OCI-LY7 (cell line): ENCODE measurements at regions not wholly inside any gene's neighbourhood (a gene's known extent, or its start where the extent isn't known, plus 50 kb on each side); places are given as distances from the start of the nearest gene placed in this dataset.

Experiments
- BruUV-seq: library from RNA; stranded (reverse); fragments of 400-500 nt; replicated peaks from 2 replicates; lab custom pipeline; 2021; lab: Mats Ljungman, UMichigan
- CTCF ChIA-PET: fragments of 300-600 bp; sonication (Branson Sonifier 250); formaldehyde crosslinking; loops from one replicate; lab custom pipeline; 2022; ENCODE audit warnings: antibody characterized with exemption; ENCODE audit not compliant: unreplicated experiment; lab: Charles Lee
- POLR2A ChIA-PET: fragments of 300-600 bp; sonication (Branson Sonifier 250); formaldehyde crosslinking; loops from one replicate; lab custom pipeline; 2022; ENCODE audit warnings: antibody characterized with exemption; lab: Charles Lee
- DNase-seq: peaks from one replicate; pipeline ENCODE4 v3.0.0-alpha.2; 2015; ENCODE audit warnings: low spot score
- H2AFZ ChIP-seq: fragments of 200-600 bp; sonication (generic), shearing (Covaris generic); 2 replicates; pipeline ENCODE4 v1.6.1; 2014; ENCODE audit warnings: mild to moderate bottlenecking, antibody characterized with exemption, low read length, moderate library complexity
- H3K27ac ChIP-seq: fragments of 200-600 bp; sonication (generic); 2 replicates; pipeline ENCODE4 v1.5.1; 2014; ENCODE audit warnings: mixed run types, low read depth, mild to moderate bottlenecking, moderate library complexity, low read length, inconsistent platforms; ENCODE audit not compliant: poor library complexity, severe bottlenecking
- H3K36me3 ChIP-seq: fragments of 200-600 bp; sonication (generic); 2 replicates; pipeline ENCODE4 v1.6.1; 2014; ENCODE audit warnings: mild to moderate bottlenecking, antibody characterized with exemption, low read length, moderate library complexity, mixed read lengths; ENCODE audit not compliant: insufficient read depth
- H3K4me1 ChIP-seq: fragments of 200-600 bp; sonication (generic); 2 replicates; pipeline ENCODE4 v1.5.1; 2014; ENCODE audit warnings: mild to moderate bottlenecking, low read length; ENCODE audit not compliant: insufficient read depth, poor library complexity, severe bottlenecking
- H3K4me2 ChIP-seq: fragments of 200-600 bp; sonication (generic); 2 replicates; pipeline ENCODE4 v1.6.1; 2014; ENCODE audit warnings: mild to moderate bottlenecking, low read length
- H3K4me3 ChIP-seq: fragments of 200-600 bp; sonication (generic); 2 replicates; pipeline ENCODE4 v1.5.1; 2014; ENCODE audit warnings: mild to moderate bottlenecking, low read depth, low read length; ENCODE audit not compliant: poor library complexity, severe bottlenecking
- H3K79me2 ChIP-seq: fragments of 200-600 bp; sonication (generic); 2 replicates; pipeline ENCODE4 v1.6.1; 2016; ENCODE audit warnings: low read depth, mild to moderate bottlenecking, low read length, moderate library complexity, mixed read lengths; ENCODE audit not compliant: insufficient read depth
- H3K9me2 ChIP-seq: fragments of 200-600 bp; sonication (generic); 2 replicates; pipeline ENCODE4 v1.6.1; 2016; ENCODE audit warnings: mild to moderate bottlenecking, low read length, mixed read lengths; ENCODE audit not compliant: insufficient read depth
- H3K9me3 ChIP-seq: fragments of 200-600 bp; sonication (generic); 2 replicates; pipeline ENCODE4 v1.6.1; 2014; ENCODE audit warnings: mild to moderate bottlenecking, mixed run types, low read length, mixed read lengths
- H4K20me1 ChIP-seq: fragments of 200-600 bp; sonication (generic); 2 replicates; pipeline ENCODE4 v1.6.1; 2014; ENCODE audit warnings: mild to moderate bottlenecking, antibody characterized with exemption, low read length, moderate library complexity, mixed read lengths; ENCODE audit not compliant: insufficient read depth
- CTCF ChIP-seq: fragments of 200-600 bp; sonication (generic); conservative IDR thresholded peaks from 2 replicates; pipeline ENCODE4 v1.5.1; 2014; ENCODE audit warnings: mild to moderate bottlenecking, antibody characterized with exemption, low read length, moderate library complexity, mixed read lengths
- EZH2phosphoT487 ChIP-seq: fragments of 200-600 bp; sonication (generic); IDR thresholded peaks from 2 replicates; pipeline ENCODE4 v1.6.1; 2018; ENCODE audit warnings: low read depth, borderline replicate concordance, mild to moderate bottlenecking, mixed run types, antibody characterized with exemption, low read length, moderate library complexity, mixed read lengths
- intact Hi-C: fragments of 100-400 bp; cut with micrococcal nuclease; formaldehyde crosslinking; loops from one replicate; pipeline ENCODE4 v1.10.0; 2022; ENCODE audit not compliant: unreplicated experiment

DNA sequence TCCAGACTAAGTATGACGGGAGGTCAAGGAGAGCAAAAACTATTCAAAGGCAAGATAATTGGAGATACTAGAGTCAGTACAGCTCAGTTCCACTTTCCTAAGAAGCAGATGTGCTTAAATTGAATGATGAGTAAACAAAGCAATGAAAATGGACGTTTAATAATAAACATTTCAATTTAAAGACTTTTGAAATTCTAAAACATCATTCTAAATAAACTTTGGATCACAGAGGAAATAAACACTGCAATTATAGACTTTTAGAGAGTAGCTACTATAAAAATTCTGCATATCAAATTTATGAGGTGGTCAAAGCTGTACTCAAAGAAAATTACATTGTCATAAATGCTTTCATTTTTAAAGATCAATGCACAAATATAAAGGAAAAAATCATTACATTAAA, 418.3 kb downstream of the GPAM start:
- Histone ChIP-seq H3K9me2 (no peaks in the 10 kb centered on the region), H3K9me3 (no peaks in the 10 kb centered on the region), H3K36me3 (no peaks in the 10 kb centered on the region), H3K27ac (no peak overlapping the region), H3K4me2 (no peak overlapping the region), H3K4me1 (no peaks in the 10 kb centered on the region), H4K20me1 (no peaks in the 10 kb centered on the region), H3K4me3 (no peak overlapping the region), H2AFZ (no peak overlapping the region), H3K79me2 (no peaks in the 10 kb centered on the region)
- ChIA-PET CTCF (no interaction called here), POLR2A (interaction anchor here (0.6 kb wide), 1 partner anchor 72 kb away, joined by 3 read pairs; no protein-coding TSS in a partner anchor)
- intact Hi-C loops: no loop called here
- BruUV-seq: no TSS peak
- no peak for TF ChIP-seq CTCF
- TF ChIP-seq EZH2phosphoT487: no peak
- DNase-seq: no peak

GRCh38 chr10:111766464-111766863, 417.1 kb downstream of the GPAM start:
- H3K4me1 ChIP-seq: no peaks in the 10 kb centered on the region
- no peaks in the 10 kb centered on the region for H4K20me1 ChIP-seq
- TF ChIP-seq CTCF (no peak), EZH2phosphoT487 (no peak)
- H2AFZ ChIP-seq: no peak overlapping the region
- no TSS peak for BruUV-seq
- no peaks in the 10 kb centered on the region for H3K36me3 ChIP-seq
- CTCF ChIA-PET: no interaction called here
- H3K4me3 ChIP-seq: no peak overlapping the region
- H3K27ac ChIP-seq: no peak overlapping the region
- H3K79me2 ChIP-seq: no peaks in the 10 kb centered on the region
- intact Hi-C loops: no loop called here
- no peaks in the 10 kb centered on the region for H3K9me2 ChIP-seq
- POLR2A ChIA-PET: no interaction called here
- no peaks in the 10 kb centered on the region for H3K9me3 ChIP-seq
- no peak overlapping the region for H3K4me2 ChIP-seq
- no peak for DNase-seq

DNA sequence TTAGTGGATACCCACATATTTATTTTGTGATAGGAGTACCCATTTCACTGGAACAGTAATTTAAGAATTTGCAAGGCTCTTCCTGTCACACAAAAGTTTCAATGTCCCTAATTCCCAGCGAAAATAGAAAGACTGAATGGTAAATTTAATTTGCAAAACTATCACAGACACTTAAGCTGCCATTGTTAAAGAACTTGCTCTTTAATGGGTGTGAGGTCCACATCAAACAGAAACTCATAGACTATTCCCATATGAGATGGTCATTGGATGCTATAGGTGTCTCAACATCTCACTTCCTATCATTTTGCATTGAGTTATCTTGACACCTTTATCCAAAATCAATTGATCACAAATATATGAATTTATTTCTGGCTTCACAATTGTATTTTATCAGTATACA, 415.9 kb downstream of the GPAM start:
- Histone ChIP-seq H2AFZ (no peak overlapping the region), H3K79me2 (no peaks in the 10 kb centered on the region), H3K27ac (no peak overlapping the region), H4K20me1 (no peaks in the 10 kb centered on the region), H3K9me3 (no peaks in the 10 kb centered on the region), H3K36me3 (no peaks in the 10 kb centered on the region), H3K4me2 (no peak overlapping the region), H3K9me2 (no peaks in the 10 kb centered on the region), H3K4me1 (no peaks in the 10 kb centered on the region), H3K4me3 (no peak overlapping the region)
- ChIA-PET CTCF (no interaction called here), POLR2A (interaction anchor here (0.6 kb wide), 1 partner anchor 1201 kb away, joined by 3 read pairs; no protein-coding TSS in a partner anchor)
- BruUV-seq: no TSS peak
- no peak for DNase-seq
- intact Hi-C loops: no loop called here
- TF ChIP-seq EZH2phosphoT487 (no peak), CTCF (no peak)
